ENCODE measurements at regions not wholly inside any gene's neighbourhood (a gene's known extent, or its start where the extent isn't known, plus 50 kb on each side); places are given as distances from the start of the nearest gene placed in this dataset.

DNA sequence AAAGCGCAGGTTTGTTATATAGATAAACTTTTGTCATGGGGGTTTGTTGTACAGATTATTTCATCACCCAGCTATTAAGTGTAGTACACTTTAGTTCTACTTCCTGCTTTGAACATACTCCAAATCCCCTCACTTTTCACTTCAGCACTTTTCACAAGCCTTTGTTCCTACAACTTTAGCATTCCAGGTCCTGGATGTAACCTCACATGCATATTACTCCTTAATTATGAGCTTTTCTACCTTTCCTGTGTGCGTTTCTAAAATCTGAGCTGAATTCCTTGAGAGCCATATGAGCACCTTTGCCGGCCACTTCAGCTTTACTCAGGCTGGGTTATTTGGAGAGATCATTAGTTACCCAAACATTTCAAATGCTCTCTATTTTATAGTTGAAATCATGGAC, 179.2 kb upstream of the TNFAIP3 start:
- intact Hi-C loops (cut with micrococcal nuclease) = no loop called here
- 100% methylated on average over 2 of the region's 3 CpGs for WGBS (ENCODE audit: insufficient coverage)
- no peak for DNase-seq
- Histone ChIP-seq H3K4me1 (ENCODE audit: control insufficient read depth in 2 of 2, insufficient read depth in 2 of 2, low read length in 2 of 2) (no peaks in the 10 kb centered on the region), H3K9ac (ENCODE audit: low read length) (no peak overlapping the region), H2AFZ (ENCODE audit: insufficient read depth, low read depth, low read length, poor library complexity, severe bottlenecking) (no peak overlapping the region), H3K27me3 (replicated peaks in 1 of 4; ENCODE audit: control extremely low read depth in 1 of 4, control insufficient read depth in 3 of 4, insufficient read depth in 4 of 4, low read length in 3 of 4) (no peaks in the 10 kb centered on the region), H3K27ac (ENCODE audit: low read length in 2 of 2) (no peak overlapping the region), H3K36me3 (replicated peaks in 1 of 2; ENCODE audit: control extremely low read depth in 1 of 2, control insufficient read depth in 1 of 2, extremely low read depth in 1 of 2, insufficient read depth in 2 of 2, low read length in 1 of 2) (no peaks in the 10 kb centered on the region), H4K20me1 (ENCODE audit: control insufficient read depth, insufficient read depth, low read length, poor library complexity, severe bottlenecking) (no peaks in the 10 kb centered on the region), H3K4me3 (ENCODE audit: control extremely low read depth in 1 of 5, extremely low read depth in 1 of 5, insufficient read depth in 1 of 5, low read depth in 2 of 5, low read length in 4 of 5) (no peak overlapping the region), H3K4me2 (replicated peaks; ENCODE audit: low read depth, low read length, poor library complexity, severe bottlenecking) (no peak overlapping the region), H3K9me3 (ENCODE audit: control extremely low read depth in 1 of 3, control insufficient read depth in 2 of 3, insufficient read depth in 1 of 3, low read length in 2 of 3) (no peaks in the 10 kb centered on the region), H3K79me2 (ENCODE audit: control insufficient read depth, insufficient read depth, low read length) (no peaks in the 10 kb centered on the region)
- no peaks in the 10 kb centered on the region for H3K4me1 Mint-ChIP-seq
- ATAC-seq (ENCODE audit: low read depth) = no peak
- ChIA-PET POLR2A (no interaction called here), CTCF (interaction anchor here (0.6 to 1.2 kb wide), 2 partner anchors 258 to 263 kb away, joined by 3 read pairs; no protein-coding TSS in a partner anchor)
- H3K27me3 Mint-ChIP-seq = peaks cover 5% of the 10 kb centered on the region
- no peak overlapping the region for H3K4me3 Mint-ChIP-seq
- TF ChIP-seq, protein P1, sequence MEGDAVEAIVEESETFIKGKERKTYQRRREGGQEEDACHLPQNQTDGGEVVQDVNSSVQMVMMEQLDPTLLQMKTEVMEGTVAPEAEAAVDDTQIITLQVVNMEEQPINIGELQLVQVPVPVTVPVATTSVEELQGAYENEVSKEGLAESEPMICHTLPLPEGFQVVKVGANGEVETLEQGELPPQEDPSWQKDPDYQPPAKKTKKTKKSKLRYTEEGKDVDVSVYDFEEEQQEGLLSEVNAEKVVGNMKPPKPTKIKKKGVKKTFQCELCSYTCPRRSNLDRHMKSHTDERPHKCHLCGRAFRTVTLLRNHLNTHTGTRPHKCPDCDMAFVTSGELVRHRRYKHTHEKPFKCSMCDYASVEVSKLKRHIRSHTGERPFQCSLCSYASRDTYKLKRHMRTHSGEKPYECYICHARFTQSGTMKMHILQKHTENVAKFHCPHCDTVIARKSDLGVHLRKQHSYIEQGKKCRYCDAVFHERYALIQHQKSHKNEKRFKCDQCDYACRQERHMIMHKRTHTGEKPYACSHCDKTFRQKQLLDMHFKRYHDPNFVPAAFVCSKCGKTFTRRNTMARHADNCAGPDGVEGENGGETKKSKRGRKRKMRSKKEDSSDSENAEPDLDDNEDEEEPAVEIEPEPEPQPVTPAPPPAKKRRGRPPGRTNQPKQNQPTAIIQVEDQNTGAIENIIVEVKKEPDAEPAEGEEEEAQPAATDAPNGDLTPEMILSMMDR (IDR thresholded peaks at IDR 0.05) = no peak
- TF ChIP-seq EZH2 (IDR thresholded peaks at IDR 0.05; ENCODE audit: borderline replicate concordance, insufficient read depth, low read depth, low read length, poor library complexity, severe bottlenecking) = no peak
- no peak overlapping the region for H3K27ac Mint-ChIP-seq
- H3K9me3 Mint-ChIP-seq (ENCODE audit: insufficient read depth) = no peaks in the 10 kb centered on the region

GRCh38 chr6:137688230-137688971, 178.7 kb upstream of the TNFAIP3 start:
- TF ChIP-seq, protein P1 (IDR thresholded peaks at IDR 0.05) = no peak
- no peak for TF ChIP-seq EZH2 (IDR thresholded peaks at IDR 0.05; ENCODE audit: borderline replicate concordance, insufficient read depth, low read depth, low read length, poor library complexity, severe bottlenecking)
- ATAC-seq (ENCODE audit: low read depth) (no peak), DNase-seq (no peak)
- no peaks in the 10 kb centered on the region for H3K9me3 ChIP-seq (ENCODE audit: control extremely low read depth in 1 of 3, control insufficient read depth in 2 of 3, insufficient read depth in 1 of 3, low read length in 2 of 3)
- no peaks in the 10 kb centered on the region for H3K9me3 Mint-ChIP-seq (ENCODE audit: insufficient read depth)
- H3K27ac ChIP-seq (ENCODE audit: low read length in 2 of 2) = no peak overlapping the region
- H3K27ac Mint-ChIP-seq = no peak overlapping the region
- H3K27me3 ChIP-seq (replicated peaks in 1 of 4; ENCODE audit: control extremely low read depth in 1 of 4, control insufficient read depth in 3 of 4, insufficient read depth in 4 of 4, low read length in 3 of 4) = no peaks in the 10 kb centered on the region
- ChIA-PET CTCF (interaction anchor here (1.2 kb wide), 1 partner anchor 262 kb away, joined by 3 read pairs; no protein-coding TSS in a partner anchor), POLR2A (no interaction called here)
- H3K79me2 ChIP-seq (ENCODE audit: control insufficient read depth, insufficient read depth, low read length) = no peaks in the 10 kb centered on the region
- H3K4me1 ChIP-seq (ENCODE audit: control insufficient read depth in 2 of 2, insufficient read depth in 2 of 2, low read length in 2 of 2) = no peaks in the 10 kb centered on the region
- intact Hi-C loops (cut with micrococcal nuclease) = no loop called here
- no peak overlapping the region for H3K4me3 Mint-ChIP-seq
- no peak overlapping the region for H2AFZ ChIP-seq (ENCODE audit: insufficient read depth, low read depth, low read length, poor library complexity, severe bottlenecking)
- H3K4me3 ChIP-seq (ENCODE audit: control extremely low read depth in 1 of 5, extremely low read depth in 1 of 5, insufficient read depth in 1 of 5, low read depth in 2 of 5, low read length in 4 of 5) = no peak overlapping the region
- no peaks in the 10 kb centered on the region for H3K36me3 ChIP-seq (replicated peaks in 1 of 2; ENCODE audit: control extremely low read depth in 1 of 2, control insufficient read depth in 1 of 2, extremely low read depth in 1 of 2, insufficient read depth in 2 of 2, low read length in 1 of 2)
- no peaks in the 10 kb centered on the region for H4K20me1 ChIP-seq (ENCODE audit: control insufficient read depth, insufficient read depth, low read length, poor library complexity, severe bottlenecking)
- no peak overlapping the region for H3K4me2 ChIP-seq (replicated peaks; ENCODE audit: low read depth, low read length, poor library complexity, severe bottlenecking)
- no peaks in the 10 kb centered on the region for H3K4me1 Mint-ChIP-seq
- no peak overlapping the region for H3K9ac ChIP-seq (ENCODE audit: low read length)
- peaks cover 5% of the 10 kb centered on the region for H3K27me3 Mint-ChIP-seq
